Hepatic stellate cell (primary cell): ENCODE measurements at regions not wholly inside any gene's neighbourhood (a gene's known extent, or its start where the extent isn't known, plus 50 kb on each side); places are given as distances from the start of the nearest gene placed in this dataset.
"Not testable (repeated sequence)": the region's sequence is repeated elsewhere in the genome, so short reads cannot be mapped to it uniquely, and the experiment has no call there.

Experiments used
- DNase-seq: peaks from one replicate; pipeline ENCODE4 v3.0.0; 2011; ENCODE audit warnings: low spot score

- no peak for DNase-seq
These were observed 257.2 kb upstream of the RGPD4 start for GRCh38 chr2:107569496-107569895.

- no peak for DNase-seq
These were observed 255.8 kb upstream of the RGPD4 start for GRCh38 chr2:107570876-107571275.

- not testable (repeated sequence) for DNase-seq
These were observed 253.8 kb upstream of the RGPD4 start for GRCh38 chr2:107572890-107573289.

GRCh38 chr2:107576991-107577390 lies 249.7 kb upstream of the RGPD4 start:
- DNase-seq: no peak

GRCh38 chr2:107582487-107582886 lies 244.2 kb upstream of the RGPD4 start:
- no peak for DNase-seq

- DNase-seq: no peak
These were observed 242.1 kb upstream of the RGPD4 start for GRCh38 chr2:107584577-107584976.

- DNase-seq: no peak
These were observed 240.8 kb upstream of the RGPD4 start for GRCh38 chr2:107585851-107586250.

- no peak for DNase-seq
These were observed 238.5 kb upstream of the RGPD4 start for GRCh38 chr2:107588181-107588580.

GRCh38 chr2:107589079-107589491 lies 237.6 kb upstream of the RGPD4 start:
- no peak for DNase-seq

- DNase-seq: no peak
These were observed 235.0 kb upstream of the RGPD4 start for GRCh38 chr2:107591561-107592279.

GRCh38 chr2:107592280-107592624 lies 234.4 kb upstream of the RGPD4 start:
- no peak for DNase-seq

- DNase-seq: no peak
These were observed 231.4 kb upstream of the RGPD4 start for GRCh38 chr2:107595285-107595684.

- DNase-seq: no peak
These were observed 230.9 kb upstream of the RGPD4 start for GRCh38 chr2:107595749-107596148.

- DNase-seq: no peak
These were observed 229.2 kb upstream of the RGPD4 start for GRCh38 chr2:107597507-107597906.

- no peak for DNase-seq
These were observed 223.9 kb upstream of the RGPD4 start for GRCh38 chr2:107602801-107603200.

GRCh38 chr2:107607054-107607453 lies 219.6 kb upstream of the RGPD4 start:
- no peak for DNase-seq

- DNase-seq: no peak
These were observed 219.2 kb upstream of the RGPD4 start for GRCh38 chr2:107607473-107607872.

- DNase-seq: no peak
These were observed 211.7 kb upstream of the RGPD4 start for GRCh38 chr2:107615039-107615438.

GRCh38 chr2:107618769-107619168 lies 207.9 kb upstream of the RGPD4 start:
- DNase-seq: no peak

GRCh38 chr2:107621186-107622165 lies 205.2 kb upstream of the RGPD4 start:
- DNase-seq: no peak

GRCh38 chr2:107622741-107623310 lies 203.9 kb upstream of the RGPD4 start:
- no peak for DNase-seq

- DNase-seq: no peak
These were observed 200.7 kb upstream of the RGPD4 start for GRCh38 chr2:107625982-107626381.

- no peak for DNase-seq
These were observed 199.5 kb upstream of the RGPD4 start for GRCh38 chr2:107627164-107627563.
